ENCODE measurements at regions not wholly inside any gene's neighbourhood (a gene's known extent, or its start where the extent isn't known, plus 50 kb on each side); places are given as distances from the start of the nearest gene placed in this dataset.
A peak's percentile ranks its signal among the peaks of the same experiment; 100 is the strongest.

- TF ChIP-seq, protein P1, sequence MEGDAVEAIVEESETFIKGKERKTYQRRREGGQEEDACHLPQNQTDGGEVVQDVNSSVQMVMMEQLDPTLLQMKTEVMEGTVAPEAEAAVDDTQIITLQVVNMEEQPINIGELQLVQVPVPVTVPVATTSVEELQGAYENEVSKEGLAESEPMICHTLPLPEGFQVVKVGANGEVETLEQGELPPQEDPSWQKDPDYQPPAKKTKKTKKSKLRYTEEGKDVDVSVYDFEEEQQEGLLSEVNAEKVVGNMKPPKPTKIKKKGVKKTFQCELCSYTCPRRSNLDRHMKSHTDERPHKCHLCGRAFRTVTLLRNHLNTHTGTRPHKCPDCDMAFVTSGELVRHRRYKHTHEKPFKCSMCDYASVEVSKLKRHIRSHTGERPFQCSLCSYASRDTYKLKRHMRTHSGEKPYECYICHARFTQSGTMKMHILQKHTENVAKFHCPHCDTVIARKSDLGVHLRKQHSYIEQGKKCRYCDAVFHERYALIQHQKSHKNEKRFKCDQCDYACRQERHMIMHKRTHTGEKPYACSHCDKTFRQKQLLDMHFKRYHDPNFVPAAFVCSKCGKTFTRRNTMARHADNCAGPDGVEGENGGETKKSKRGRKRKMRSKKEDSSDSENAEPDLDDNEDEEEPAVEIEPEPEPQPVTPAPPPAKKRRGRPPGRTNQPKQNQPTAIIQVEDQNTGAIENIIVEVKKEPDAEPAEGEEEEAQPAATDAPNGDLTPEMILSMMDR (IDR thresholded peaks at IDR 0.05; ENCODE audit: control extremely low read depth, extremely low read depth, low read depth, missing control alignments), result no peak
- POLR2A ChIA-PET, result no interaction called here
- DNase-seq (ENCODE audit: extremely low spot score), result no peak
- CTCF ChIA-PET, result no interaction called here
Observed at GRCh38 chr18:60596928-60597327, 224.4 kb upstream of the MC4R start.

DNA sequence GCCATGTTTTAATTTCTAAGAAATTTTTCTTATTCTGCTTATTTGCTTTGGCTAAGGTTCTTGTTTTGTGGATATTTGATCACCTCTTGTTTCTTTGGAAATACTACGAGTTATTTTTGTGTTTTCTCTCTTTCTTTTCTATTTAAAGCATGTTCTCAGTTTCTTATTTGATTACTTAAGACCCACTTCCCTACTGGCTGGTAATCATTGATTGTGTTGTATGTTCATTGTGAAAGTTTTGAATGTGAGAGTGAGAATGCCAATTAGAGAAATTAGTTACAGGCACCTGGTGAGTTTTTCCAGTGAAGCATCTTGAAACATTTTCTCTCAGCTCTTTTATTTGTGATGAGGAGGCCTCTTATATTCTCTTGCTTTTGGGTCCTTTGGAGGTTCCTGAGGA, 226.7 kb upstream of the MC4R start:
- TF ChIP-seq, protein P1 (IDR thresholded peaks at IDR 0.05; ENCODE audit: control extremely low read depth, extremely low read depth, low read depth, missing control alignments), result no peak
- ChIA-PET POLR2A (no interaction called here), CTCF (no interaction called here)
- peak; percentile 10 for DNase-seq (ENCODE audit: extremely low spot score)

GRCh38 chr18:60599995-60600394, 227.4 kb upstream of the MC4R start:
- TF ChIP-seq, protein P1 (IDR thresholded peaks at IDR 0.05; ENCODE audit: control extremely low read depth, extremely low read depth, low read depth, missing control alignments), result no peak
- ChIA-PET POLR2A (no interaction called here), CTCF (no interaction called here)
- DNase-seq (ENCODE audit: extremely low spot score), result no peak

GRCh38 chr18:60601249-60601648, 228.7 kb upstream of the MC4R start:
- CTCF ChIA-PET, result no interaction called here
- POLR2A ChIA-PET, result no interaction called here
- no peak for DNase-seq (ENCODE audit: extremely low spot score)
- TF ChIP-seq, protein P1 (IDR thresholded peaks at IDR 0.05; ENCODE audit: control extremely low read depth, extremely low read depth, low read depth, missing control alignments), result no peak

DNA sequence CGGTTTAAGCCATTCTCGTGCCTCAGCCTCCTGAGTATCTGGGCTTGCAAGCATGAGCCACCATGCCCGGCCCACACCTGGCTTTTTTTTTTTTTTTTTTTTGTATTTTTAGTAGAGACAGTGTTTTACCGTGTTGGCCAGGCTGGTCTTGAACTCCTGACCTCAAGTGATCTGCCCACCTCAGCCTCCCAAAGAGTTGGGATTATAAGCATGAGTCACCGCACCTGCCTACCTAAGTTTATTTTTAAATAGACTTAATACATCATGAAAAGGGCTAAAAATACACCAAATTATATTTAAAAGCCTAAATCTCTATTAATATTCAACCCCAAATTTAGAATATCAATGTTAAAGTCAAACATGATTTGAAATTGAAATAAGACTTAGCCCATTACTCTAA, 250.8 kb upstream of the MC4R start:
- ChIA-PET CTCF (no interaction called here), POLR2A (interaction anchor here (0.6 kb wide), 1 partner anchor 1119 kb away, joined by 6 read pairs; no protein-coding TSS in a partner anchor)
- TF ChIP-seq, protein P1 (IDR thresholded peaks at IDR 0.05; ENCODE audit: control extremely low read depth, extremely low read depth, low read depth, missing control alignments), result no peak
- DNase-seq (ENCODE audit: extremely low spot score), result no peak

DNA sequence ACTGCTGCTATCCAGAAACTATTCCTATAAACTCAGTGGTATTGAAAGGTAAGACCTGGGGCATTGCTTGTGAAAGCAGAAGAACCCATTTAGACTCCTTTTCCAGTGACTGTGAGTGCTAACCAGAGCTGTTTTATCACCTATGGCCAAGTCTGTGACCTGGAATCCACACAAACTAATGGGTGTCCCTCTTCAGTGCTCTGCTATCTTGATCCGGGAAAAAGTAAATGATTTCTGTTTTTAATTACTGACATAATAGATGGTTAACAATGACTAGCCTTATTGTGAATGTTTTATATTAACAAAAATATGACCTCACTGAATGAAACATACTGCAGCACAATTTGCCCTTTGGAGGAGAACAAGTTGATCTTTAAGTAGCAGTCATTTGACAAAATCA, 251.6 kb upstream of the MC4R start:
- no peak for DNase-seq (ENCODE audit: extremely low spot score)
- CTCF ChIA-PET, result no interaction called here

More for the DNA sequence above, 251.6 kb upstream of the MC4R start:
- POLR2A ChIA-PET, result no interaction called here
- TF ChIP-seq, protein P1 (IDR thresholded peaks at IDR 0.05; ENCODE audit: control extremely low read depth, extremely low read depth, low read depth, missing control alignments), result no peak

Data from GM10248 (cell line).